KMS-11 (cell line): ENCODE measurements at regions not wholly inside any gene's neighbourhood (a gene's known extent, or its start where the extent isn't known, plus 50 kb on each side); places are given as distances from the start of the nearest gene placed in this dataset.

ENCODE experiments used
- H2AFZ ChIP-seq: fragments of 200-600 bp; sonication (generic); 2 replicates; pipeline ENCODE4 v1.6.1; 2016; ENCODE audit warnings: antibody characterized with exemption, mixed run types, low read depth
- H3K27ac ChIP-seq: fragments of 200-600 bp; sonication (generic); 2 replicates; pipeline ENCODE4 v1.6.1; 2016; ENCODE audit warnings: mild to moderate bottlenecking, mixed run types
- H3K27me3 ChIP-seq: fragments of 200-600 bp; sonication (generic); 2 replicates; pipeline ENCODE4 v1.6.1; 2017; ENCODE audit warnings: mild to moderate bottlenecking, low read depth, mixed run types, moderate library complexity; ENCODE audit not compliant: insufficient read depth
- H3K36me3 ChIP-seq: fragments of 200-600 bp; sonication (generic); 2 replicates; pipeline ENCODE4 v1.6.1; 2017; ENCODE audit warnings: mild to moderate bottlenecking, mixed run types; ENCODE audit not compliant: insufficient read depth
- H3K4me1 ChIP-seq: fragments of 200-600 bp; sonication (generic); 2 replicates; pipeline ENCODE4 v1.6.1; 2016; ENCODE audit warnings: mild to moderate bottlenecking, low read depth, mixed run types; ENCODE audit not compliant: poor library complexity, severe bottlenecking
- H3K4me2 ChIP-seq: fragments of 200-600 bp; sonication (generic); 2 replicates; pipeline ENCODE4 v1.7.0; 2016; ENCODE audit warnings: mild to moderate bottlenecking, mixed run types
- H3K4me3 ChIP-seq: fragments of 200-600 bp; sonication (generic); IDR thresholded peaks from 2 replicates; pipeline ENCODE4 v1.6.1; 2017; ENCODE audit warnings: low read depth, low read length, mixed read lengths; ENCODE audit not compliant: insufficient read depth
- H3K79me2 ChIP-seq: fragments of 200-600 bp; sonication (generic); 2 replicates; pipeline ENCODE4 v1.6.1; 2016; ENCODE audit warnings: low read depth, mixed run types; ENCODE audit not compliant: insufficient read depth
- H3K9ac ChIP-seq: fragments of 200-600 bp; sonication (generic); 2 replicates; pipeline ENCODE4 v1.6.1; 2016; ENCODE audit warnings: mild to moderate bottlenecking, mixed run types
- H4K20me1 ChIP-seq: fragments of 200-600 bp; sonication (generic); 2 replicates; pipeline ENCODE4 v1.6.1; 2016; ENCODE audit warnings: mild to moderate bottlenecking, mixed run types; ENCODE audit not compliant: insufficient read depth
- TF ChIP-seq, protein P1 (sequence below): fragments of 200-600 bp; sonication (generic); conservative IDR thresholded peaks from 2 replicates; pipeline ENCODE4 v1.6.1; 2017; ENCODE audit warnings: low read depth, mild to moderate bottlenecking, antibody characterized with exemption, low read length, moderate library complexity, mixed read lengths

DNA sequence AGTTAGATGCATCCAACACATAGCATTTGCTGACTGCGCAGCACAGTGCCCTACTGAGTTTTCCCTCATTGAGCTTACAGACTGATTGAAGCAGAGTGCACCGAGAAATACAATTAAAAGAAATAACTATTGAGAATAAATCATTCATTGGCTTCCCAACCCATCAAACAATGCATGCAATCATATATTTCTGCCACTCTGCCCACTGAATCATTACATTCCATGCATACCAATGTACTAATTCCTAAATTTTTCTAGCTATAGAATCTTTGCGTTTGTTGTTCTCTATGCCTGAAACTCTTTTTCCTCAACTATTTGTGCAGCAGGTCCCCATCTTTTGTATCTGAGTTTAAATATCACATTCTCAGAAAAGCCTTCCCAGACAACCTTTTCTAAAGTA is 783.8 kb downstream of the SORCS1 start:
- H3K9ac ChIP-seq: no peak overlapping the region
- TF ChIP-seq, protein P1, sequence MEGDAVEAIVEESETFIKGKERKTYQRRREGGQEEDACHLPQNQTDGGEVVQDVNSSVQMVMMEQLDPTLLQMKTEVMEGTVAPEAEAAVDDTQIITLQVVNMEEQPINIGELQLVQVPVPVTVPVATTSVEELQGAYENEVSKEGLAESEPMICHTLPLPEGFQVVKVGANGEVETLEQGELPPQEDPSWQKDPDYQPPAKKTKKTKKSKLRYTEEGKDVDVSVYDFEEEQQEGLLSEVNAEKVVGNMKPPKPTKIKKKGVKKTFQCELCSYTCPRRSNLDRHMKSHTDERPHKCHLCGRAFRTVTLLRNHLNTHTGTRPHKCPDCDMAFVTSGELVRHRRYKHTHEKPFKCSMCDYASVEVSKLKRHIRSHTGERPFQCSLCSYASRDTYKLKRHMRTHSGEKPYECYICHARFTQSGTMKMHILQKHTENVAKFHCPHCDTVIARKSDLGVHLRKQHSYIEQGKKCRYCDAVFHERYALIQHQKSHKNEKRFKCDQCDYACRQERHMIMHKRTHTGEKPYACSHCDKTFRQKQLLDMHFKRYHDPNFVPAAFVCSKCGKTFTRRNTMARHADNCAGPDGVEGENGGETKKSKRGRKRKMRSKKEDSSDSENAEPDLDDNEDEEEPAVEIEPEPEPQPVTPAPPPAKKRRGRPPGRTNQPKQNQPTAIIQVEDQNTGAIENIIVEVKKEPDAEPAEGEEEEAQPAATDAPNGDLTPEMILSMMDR: no peak
- H3K4me2 ChIP-seq: no peak overlapping the region
- H3K36me3 ChIP-seq: no peaks in the 10 kb centered on the region
- H3K27ac ChIP-seq: no peak overlapping the region
- no peaks in the 10 kb centered on the region for H3K4me1 ChIP-seq
- H3K79me2 ChIP-seq: no peaks in the 10 kb centered on the region
- H4K20me1 ChIP-seq: no peaks in the 10 kb centered on the region
- no peak overlapping the region for H2AFZ ChIP-seq
- no peak overlapping the region for H3K4me3 ChIP-seq
- H3K27me3 ChIP-seq: no peaks in the 10 kb centered on the region

DNA sequence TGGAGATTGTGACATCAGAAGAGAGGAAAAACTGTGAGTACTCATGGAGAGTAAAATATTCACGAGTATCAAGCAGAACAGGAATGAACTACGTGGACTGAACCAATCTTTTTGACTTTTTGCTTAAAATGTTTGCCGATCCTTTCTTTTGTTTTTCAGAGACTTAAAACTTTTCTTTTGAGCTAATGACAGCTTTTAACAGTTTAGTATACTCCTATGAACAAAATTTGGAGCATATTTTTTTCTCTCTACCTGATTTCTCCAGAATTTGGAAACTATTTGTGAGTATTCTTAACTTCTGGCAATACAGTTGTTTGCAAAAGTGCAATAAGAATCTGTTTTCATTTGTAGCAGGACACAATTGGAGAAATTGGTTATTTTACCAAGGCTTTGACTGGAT is 786.3 kb downstream of the SORCS1 start:
- Histone ChIP-seq H4K20me1 (no peaks in the 10 kb centered on the region), H2AFZ (no peak overlapping the region), H3K27me3 (no peaks in the 10 kb centered on the region), H3K4me2 (no peak overlapping the region), H3K4me3 (no peak overlapping the region), H3K27ac (no peak overlapping the region), H3K4me1 (no peaks in the 10 kb centered on the region), H3K36me3 (no peaks in the 10 kb centered on the region), H3K79me2 (no peaks in the 10 kb centered on the region), H3K9ac (no peak overlapping the region)
- TF ChIP-seq, protein P1: no peak

DNA sequence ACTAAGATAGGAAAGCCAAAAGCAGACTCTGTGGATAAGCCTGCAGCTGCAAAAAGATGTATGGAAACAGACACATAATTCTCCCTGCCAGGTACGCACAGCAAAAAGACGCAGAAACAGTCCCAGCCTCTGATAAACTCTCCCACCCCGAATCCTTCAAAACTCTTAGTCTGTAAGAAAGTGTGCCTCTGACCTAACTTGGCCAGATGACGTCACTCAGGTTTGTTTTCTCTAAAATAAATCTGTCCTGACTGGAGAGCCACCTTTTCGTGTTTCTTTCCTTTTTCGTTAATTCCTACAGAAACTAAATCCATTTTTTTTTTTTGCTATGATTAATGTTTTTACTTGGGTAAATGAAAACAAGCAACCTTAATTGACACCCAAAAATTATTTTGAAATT is 793.8 kb downstream of the SORCS1 start:
- Histone ChIP-seq H3K4me2 (no peak overlapping the region), H3K79me2 (no peaks in the 10 kb centered on the region), H3K4me3 (no peak overlapping the region), H4K20me1 (no peaks in the 10 kb centered on the region), H3K27ac (no peak overlapping the region), H3K36me3 (no peaks in the 10 kb centered on the region), H3K4me1 (no peaks in the 10 kb centered on the region), H3K9ac (no peak overlapping the region), H2AFZ (no peak overlapping the region), H3K27me3 (no peaks in the 10 kb centered on the region)
- TF ChIP-seq, protein P1: no peak

DNA sequence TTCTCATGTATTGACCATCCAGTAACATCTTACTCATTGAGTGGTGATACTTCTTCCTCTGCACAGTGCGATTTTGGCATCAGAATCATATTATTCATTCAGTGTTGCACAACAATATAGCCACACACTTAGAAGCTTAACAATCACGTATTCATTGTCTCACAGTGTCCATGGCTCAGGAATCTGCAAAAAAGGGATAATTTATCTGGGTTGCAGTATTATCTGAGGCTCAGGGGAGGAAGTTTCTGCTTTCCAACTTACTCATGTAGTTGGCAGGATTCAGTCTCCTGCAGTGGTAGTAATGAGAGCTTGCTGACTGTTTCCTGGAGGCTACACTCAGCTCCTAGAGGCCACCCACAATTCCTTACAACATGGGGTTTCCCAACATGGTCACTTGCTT is 803.6 kb downstream of the SORCS1 start:
- H3K36me3 ChIP-seq: no peaks in the 10 kb centered on the region
- no peaks in the 10 kb centered on the region for H3K79me2 ChIP-seq
- H3K27me3 ChIP-seq: no peaks in the 10 kb centered on the region
- H4K20me1 ChIP-seq: no peaks in the 10 kb centered on the region
- no peak overlapping the region for H3K4me2 ChIP-seq
- TF ChIP-seq, protein P1: no peak
- H3K4me1 ChIP-seq: no peaks in the 10 kb centered on the region
- H3K4me3 ChIP-seq: no peak overlapping the region
- H2AFZ ChIP-seq: no peak overlapping the region
- no peak overlapping the region for H3K9ac ChIP-seq
- no peak overlapping the region for H3K27ac ChIP-seq

DNA sequence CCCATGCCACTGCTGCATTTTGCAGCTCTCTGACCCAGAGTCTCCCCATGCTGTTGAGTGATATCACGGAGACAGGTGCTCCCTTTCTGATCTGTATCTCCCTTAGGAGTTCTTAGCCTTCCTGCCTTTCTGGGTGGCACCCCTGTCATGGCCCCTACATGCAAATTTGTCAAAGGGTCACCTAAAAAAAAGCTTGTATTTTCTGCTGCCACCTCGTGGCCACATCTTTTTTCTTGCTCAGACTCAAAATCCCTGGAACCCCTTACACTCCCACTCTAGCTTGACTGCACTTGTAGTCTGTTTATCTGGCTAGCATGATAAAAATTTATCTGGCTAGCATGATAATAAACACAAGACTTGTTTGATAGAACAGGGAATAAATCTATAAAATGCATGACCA is 809.1 kb downstream of the SORCS1 start:
- H3K4me1 ChIP-seq: no peaks in the 10 kb centered on the region
- H3K36me3 ChIP-seq: no peaks in the 10 kb centered on the region
- no peak overlapping the region for H3K4me3 ChIP-seq
- H3K79me2 ChIP-seq: no peaks in the 10 kb centered on the region
- no peak overlapping the region for H2AFZ ChIP-seq
- no peaks in the 10 kb centered on the region for H4K20me1 ChIP-seq
- TF ChIP-seq, protein P1: peak; percentile 39; the same call in 1 of the 2 replicates
- H3K27me3 ChIP-seq: no peaks in the 10 kb centered on the region
- H3K27ac ChIP-seq: no peak overlapping the region
- H3K4me2 ChIP-seq: no peak overlapping the region
- no peak overlapping the region for H3K9ac ChIP-seq
